ENCODE measurements at regions not wholly inside any gene's neighbourhood (a gene's known extent, or its start where the extent isn't known, plus 50 kb on each side); places are given as distances from the start of the nearest gene placed in this dataset.
"Not testable (repeated sequence)": the region's sequence is repeated elsewhere in the genome, so short reads cannot be mapped to it uniquely, and the experiment has no call there.

GRCh38 chr9:82911996-82912395 lies 150.9 kb downstream of the RASEF start:
- DNase-seq (ENCODE audit: low spot score) = no peak

DNA sequence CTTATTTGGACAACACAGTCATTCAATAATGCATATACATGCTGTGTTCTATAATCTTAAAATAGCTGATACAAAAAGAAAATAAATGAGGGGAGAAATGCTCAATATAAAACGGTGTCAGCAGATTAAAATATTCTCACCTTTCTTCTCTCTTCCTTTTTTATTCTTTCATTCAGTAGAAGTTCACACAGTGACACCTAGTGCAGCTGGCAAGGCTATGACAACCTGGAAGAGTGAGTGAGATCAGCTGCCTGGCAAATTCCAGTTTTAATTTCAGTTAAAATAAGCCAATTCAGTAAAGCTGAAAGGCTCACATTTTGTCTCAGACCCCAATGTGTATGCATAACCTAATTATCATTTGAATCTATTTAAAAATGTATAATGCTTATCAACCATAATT lies 150.3 kb downstream of the RASEF start:
- no peak for DNase-seq (ENCODE audit: low spot score)

DNA sequence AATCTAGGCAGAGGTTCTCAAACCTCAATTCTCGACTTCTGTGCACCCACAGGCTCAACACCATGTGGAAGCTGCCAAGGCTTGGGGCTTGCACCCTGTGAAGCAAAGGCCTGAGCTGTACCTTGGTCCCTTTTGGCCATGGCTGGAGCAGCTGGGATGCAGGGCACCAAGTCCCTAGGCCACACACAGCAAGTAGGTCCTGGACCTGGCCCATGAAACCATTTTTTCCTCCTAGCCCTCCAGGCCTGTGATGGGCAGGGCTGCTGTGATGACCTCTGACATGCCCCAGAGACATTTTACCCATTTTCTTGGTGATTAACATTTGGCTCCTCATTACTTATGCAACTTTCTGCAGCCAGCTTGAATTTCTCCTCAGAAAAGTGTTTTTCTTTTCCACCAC lies 146.7 kb downstream of the RASEF start:
- DNase-seq (ENCODE audit: low spot score) = not testable (repeated sequence)

DNA sequence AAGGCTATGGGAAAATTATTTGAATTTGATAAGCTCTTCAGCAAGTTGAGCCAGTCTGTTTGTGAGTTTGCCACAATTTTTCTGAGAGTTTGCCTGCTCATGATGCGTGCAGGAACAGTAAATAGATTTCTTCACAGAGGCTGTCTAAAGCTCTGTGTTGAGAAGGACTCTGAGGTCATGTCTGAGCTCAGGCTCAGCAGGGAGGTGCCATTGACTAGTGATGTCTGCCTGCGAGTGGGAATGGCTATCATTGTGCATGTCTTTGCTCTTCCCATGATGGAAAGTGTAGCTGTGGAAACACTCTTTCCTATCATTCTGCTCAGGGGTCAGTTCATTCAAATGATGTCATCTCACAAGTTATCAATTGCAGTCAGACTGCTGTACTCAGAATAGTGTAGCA lies 142.8 kb downstream of the RASEF start:
- DNase-seq (ENCODE audit: low spot score) = no peak

DNA sequence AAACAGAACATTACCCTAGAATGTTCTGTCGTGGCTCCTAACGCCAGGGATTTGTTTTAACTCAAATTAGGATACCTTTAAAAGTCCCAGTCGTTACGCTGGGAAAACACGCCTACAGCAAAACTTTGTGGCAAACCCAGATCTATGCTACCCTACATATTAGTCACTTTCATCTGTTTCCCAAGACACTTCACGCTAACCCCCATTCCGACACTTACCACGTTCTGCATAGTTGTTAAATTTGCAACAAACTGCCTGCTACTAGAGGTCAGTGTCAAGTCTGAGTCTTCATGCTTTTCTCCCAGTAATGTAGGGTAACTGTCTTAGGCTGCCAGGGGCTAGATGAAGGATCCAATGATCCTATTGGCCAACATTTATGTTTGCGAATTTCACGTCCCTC lies 140.3 kb downstream of the RASEF start:
- no peak for DNase-seq (ENCODE audit: low spot score)

DNA sequence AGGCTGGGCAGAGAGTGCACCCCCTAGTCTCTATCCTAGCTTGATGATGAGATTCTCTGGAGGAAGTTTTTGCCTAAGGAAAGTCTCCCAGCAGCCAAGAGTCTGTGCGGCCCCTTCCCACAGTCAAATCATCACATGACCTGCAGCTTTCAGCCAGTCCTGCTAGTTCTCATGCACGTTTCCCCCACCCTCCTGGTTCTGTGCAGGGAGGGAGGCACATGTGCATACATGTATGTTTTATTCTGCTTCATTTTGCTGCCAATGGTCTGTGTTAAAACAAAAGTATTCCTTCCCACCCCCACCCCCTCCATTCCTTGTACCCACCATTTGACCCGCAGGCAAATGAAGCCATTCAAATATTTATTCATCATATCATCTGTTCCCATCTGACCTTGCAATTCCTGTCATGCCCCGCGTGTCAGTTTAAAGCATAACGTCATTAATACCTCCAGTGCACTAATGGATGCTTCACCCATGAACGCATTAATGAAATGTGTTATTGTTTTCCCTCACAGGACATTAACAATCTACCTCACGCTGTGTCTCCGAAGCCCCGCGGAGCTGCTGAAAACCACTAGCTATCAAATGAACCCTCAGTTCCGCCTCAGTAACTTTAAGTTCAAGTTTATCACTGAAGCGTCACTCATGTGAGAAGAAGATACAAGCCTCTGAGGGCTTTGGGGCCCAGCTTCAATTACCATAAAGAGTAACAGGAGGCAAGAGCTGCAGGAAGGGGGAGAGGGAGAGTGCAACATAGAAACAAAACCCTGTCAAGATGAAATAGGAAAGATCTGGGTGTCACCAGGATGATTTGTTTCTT lies 139.6 kb downstream of the RASEF start:
- no peak for DNase-seq (ENCODE audit: low spot score)

GRCh38 chr9:82923912-82924605 lies 138.9 kb downstream of the RASEF start:
- no peak for DNase-seq (ENCODE audit: low spot score)
